Lower leg skin (tissue), 3 donors: ENCODE measurements at regions not wholly inside any gene's neighbourhood (a gene's known extent, or its start where the extent isn't known, plus 50 kb on each side); places are given as distances from the start of the nearest gene placed in this dataset.

Source experiments
- CTCF ChIP-seq, 3 donors: fragments of 450-650 bp; IDR thresholded peaks; one replicate each; pipeline ENCODE4 v1.5.1; 2016; ENCODE audit warnings: antibody characterized with exemption in 3 of 3, mild to moderate bottlenecking in 3 of 3, moderate library complexity in 2 of 3
- POLR2A ChIP-seq, 2 donors: fragments of 450-650 bp; IDR thresholded peaks; one replicate each; pipeline ENCODE4 v1.6.1; 2016 to 2017; ENCODE audit warnings: antibody characterized with exemption in 2 of 2, mild to moderate bottlenecking in 1 of 2, moderate library complexity in 1 of 2

DNA sequence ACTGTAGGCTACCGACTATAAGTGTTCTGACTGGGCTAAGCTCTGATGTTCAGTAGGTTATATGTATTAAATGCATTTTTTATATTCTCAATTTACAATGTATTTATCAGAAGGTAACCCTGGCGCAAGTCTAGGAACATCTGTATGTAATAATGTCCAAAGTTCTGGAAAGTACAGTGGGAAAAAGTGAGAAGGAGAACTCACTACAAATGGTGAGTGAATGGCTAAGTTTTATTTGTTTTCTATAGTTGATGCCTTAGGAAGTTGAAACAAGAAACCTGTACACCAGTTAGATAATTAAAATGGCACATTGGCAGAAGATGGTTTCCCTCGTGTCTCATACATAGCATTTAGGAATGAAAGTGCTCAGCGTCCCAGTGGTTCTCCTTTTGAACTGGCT is 333.4 kb upstream of the THRB start:
- no peak for TF ChIP-seq CTCF (IDR thresholded peaks at IDR 0.05)
- TF ChIP-seq POLR2A (IDR thresholded peaks at IDR 0.05), result no peak
